ENCODE measurements at regions not wholly inside any gene's neighbourhood (a gene's known extent, or its start where the extent isn't known, plus 50 kb on each side); places are given as distances from the start of the nearest gene placed in this dataset.

- H3K4me1 ChIP-seq: no peaks in the 10 kb centered on the region
- no peak overlapping the region for H3K4me3 ChIP-seq
- H3K9me3 ChIP-seq: no peaks in the 10 kb centered on the region
- TF ChIP-seq POLR2AphosphoS5 (IDR thresholded peaks at IDR 0.05) (no peak), POLR2A (IDR thresholded peaks at IDR 0.05) (no peak), CTCF (IDR thresholded peaks at IDR 0.05) (no peak), EP300 (IDR thresholded peaks at IDR 0.05) (no peak)
- no peaks in the 10 kb centered on the region for H3K36me3 ChIP-seq
- 57 to 89% (median 78%) methylated on average over 3 of the region's 3 CpGs for WGBS, 5 donors
- intact Hi-C loops (cut with DNase I; ENCODE audit: low total_unique reads): no loop called here
- DNase-seq: no peak
- H3K27me3 ChIP-seq: no peaks in the 10 kb centered on the region
- H3K27ac ChIP-seq: no peak overlapping the region
Measured at GRCh38 chrX:121110536-121110935, 63.1 kb downstream of the GLUD2 start.

GRCh38 chrX:121114691-121115090 lies 67.3 kb downstream of the GLUD2 start:
- no peak for DNase-seq
- intact Hi-C loops (cut with DNase I; ENCODE audit: low total_unique reads): no loop called here
- no peak overlapping the region for H3K27ac ChIP-seq
- TF ChIP-seq POLR2A (IDR thresholded peaks at IDR 0.05): no peak
- TF ChIP-seq POLR2AphosphoS5 (IDR thresholded peaks at IDR 0.05): no peak
- no peak for TF ChIP-seq EP300 (IDR thresholded peaks at IDR 0.05)
- TF ChIP-seq CTCF (IDR thresholded peaks at IDR 0.05): no peak
- WGBS, 5 donors: 55 to 91% (median 67%) methylated on average over 1 of the region's 1 CpG
- H3K4me1 ChIP-seq: no peaks in the 10 kb centered on the region
- H3K36me3 ChIP-seq: no peaks in the 10 kb centered on the region
- H3K4me3 ChIP-seq: no peak overlapping the region
- H3K27me3 ChIP-seq: no peaks in the 10 kb centered on the region
- no peaks in the 10 kb centered on the region for H3K9me3 ChIP-seq

GRCh38 chrX:121120690-121121605 lies 73.5 kb downstream of the GLUD2 start:
- DNase-seq: no peak
- no peak overlapping the region for H3K4me3 ChIP-seq
- no peaks in the 10 kb centered on the region for H3K4me1 ChIP-seq
- no peak for TF ChIP-seq EP300 (IDR thresholded peaks at IDR 0.05)
- TF ChIP-seq POLR2AphosphoS5 (IDR thresholded peaks at IDR 0.05): no peak
- no peak for TF ChIP-seq POLR2A (IDR thresholded peaks at IDR 0.05)
- TF ChIP-seq CTCF (IDR thresholded peaks at IDR 0.05): no peak
- no peaks in the 10 kb centered on the region for H3K9me3 ChIP-seq
- intact Hi-C loops (cut with DNase I; ENCODE audit: low total_unique reads): no loop called here
- no peak overlapping the region for H3K27ac ChIP-seq
- H3K36me3 ChIP-seq: no peaks in the 10 kb centered on the region
- no peaks in the 10 kb centered on the region for H3K27me3 ChIP-seq
- WGBS, 5 donors: 69 to 84% (median 73%) methylated on average over 4 of the region's 4 CpGs

- Histone ChIP-seq H3K9me3 (no peaks in the 10 kb centered on the region), H3K4me3 (no peak overlapping the region), H3K27ac (no peak overlapping the region), H3K4me1 (no peaks in the 10 kb centered on the region), H3K27me3 (no peaks in the 10 kb centered on the region), H3K36me3 (no peaks in the 10 kb centered on the region)
- TF ChIP-seq EP300 (IDR thresholded peaks at IDR 0.05): no peak
- no peak for TF ChIP-seq CTCF (IDR thresholded peaks at IDR 0.05)
- DNase-seq: no peak
- WGBS, 5 donors: 92 to 97% (median 93%) methylated on average over 3 of the region's 3 CpGs
- intact Hi-C loops (cut with DNase I; ENCODE audit: low total_unique reads): no loop called here
Measured at GRCh38 chrX:121122332-121122731, 74.9 kb downstream of the GLUD2 start.
